SK-N-SH (cell line): ENCODE measurements at regions not wholly inside any gene's neighbourhood (a gene's known extent, or its start where the extent isn't known, plus 50 kb on each side); places are given as distances from the start of the nearest gene placed in this dataset.

Experiments used
- CTCF ChIA-PET: fragments of 300-600, 350-600 bp; formaldehyde crosslinking; extraction: SDS; loops from one replicate; lab custom pipeline; 2021; lab: Yijun Ruan, JAX
- POLR2A ChIA-PET: fragments of 350-600 bp; sonication (Branson Sonifier 250); formaldehyde crosslinking; extraction: SDS; loops from one replicate; lab custom pipeline; 2020; ENCODE audit warnings: antibody characterized with exemption, inconsistent platforms; lab: Yijun Ruan, JAX
- DNase-seq: peaks from one replicate; pipeline ENCODE4 v3.0.0; 2012
- H2AFZ ChIP-seq: fragments of 200-600 bp; sonication (generic); 2 replicates; pipeline ENCODE4 v1.8.1; 2016; ENCODE audit warnings: antibody characterized with exemption, mild to moderate bottlenecking, low read depth
- H3F3A ChIP-seq: fragments of 200-600 bp; sonication (generic); replicated peaks from 2 replicates; pipeline ENCODE3; 2016; ENCODE audit warnings: antibody characterized with exemption, mild to moderate bottlenecking; ENCODE audit not compliant: insufficient read depth
- H3K27ac ChIP-seq, 2 experiments: fragments of 200-500 bp in 1 of 2; fragments of 200-600 bp in 1 of 2; sonication (Bioruptor generic) in 1 of 2; sonication (generic), shearing (Covaris generic) in 1 of 2; 2 replicates each; pipeline versions ENCODE4 v1.5.1 to v1.6.1; 2014 to 2016; ENCODE audit warnings: low read depth in 2 of 2, inconsistent platforms in 1 of 2, low read length in 1 of 2, mild to moderate bottlenecking in 1 of 2, mixed read lengths in 1 of 2
- H3K27me3 ChIP-seq: fragments of 200-600 bp; sonication (generic), shearing (Covaris generic); 2 replicates; pipeline ENCODE4 v1.6.1; 2016; ENCODE audit warnings: mixed run types; ENCODE audit not compliant: insufficient read depth
- H3K36me3 ChIP-seq, 2 experiments: fragments of 200-500 bp in 1 of 2; fragments of 200-600 bp in 1 of 2; sonication (Bioruptor generic) in 1 of 2; sonication (generic) in 1 of 2; replicated peaks in 1 of 2; 2 replicates each; pipeline versions ENCODE3 to v1.5.1; 2014 to 2016; ENCODE audit warnings: low read length in 1 of 2, mild to moderate bottlenecking in 1 of 2; ENCODE audit not compliant: insufficient read depth in 2 of 2, control insufficient read depth in 1 of 2
- H3K4me1 ChIP-seq, 2 experiments: fragments of 200-500 bp in 1 of 2; fragments of 200-600 bp in 1 of 2; sonication (Bioruptor generic) in 1 of 2; sonication (generic), shearing (Covaris generic) in 1 of 2; 2 replicates each; pipeline versions ENCODE4 v1.5.1 to v1.6.1; 2014 to 2016; ENCODE audit warnings: low read depth in 1 of 2, low read length in 1 of 2, mixed run types in 1 of 2; ENCODE audit not compliant: insufficient read depth in 2 of 2, control insufficient read depth in 1 of 2
- H3K4me2 ChIP-seq: fragments of 200-600 bp; sonication (generic), shearing (Covaris generic); 2 replicates; pipeline ENCODE4 v1.6.1; 2017; ENCODE audit warnings: mixed run types
- H3K4me3 ChIP-seq, 2 experiments: fragments of 200-500 bp in 1 of 2; fragments of 200-600 bp in 1 of 2; sonication (Bioruptor generic) in 1 of 2; sonication (generic), shearing (Covaris generic) in 1 of 2; 2 replicates each; pipeline versions ENCODE4 v1.5.1 to v1.8.1; 2014 to 2016; ENCODE audit warnings: low read depth in 2 of 2, inconsistent platforms in 1 of 2, low read length in 1 of 2, mild to moderate bottlenecking in 1 of 2, mixed read lengths in 1 of 2, moderate library complexity in 1 of 2
- H3K79me2 ChIP-seq: fragments of 200-600 bp; sonication (generic); 2 replicates; pipeline ENCODE4 v1.8.1; 2017; ENCODE audit warnings: mild to moderate bottlenecking; ENCODE audit not compliant: insufficient read depth
- H3K9ac ChIP-seq: fragments of 200-600 bp; sonication (generic); 2 replicates; pipeline ENCODE4 v1.6.1; 2017; ENCODE audit warnings: mixed run types
- H3K9me2 ChIP-seq: fragments of 200-600 bp; sonication (generic); 2 replicates; pipeline ENCODE4 v1.6.1; 2017; ENCODE audit warnings: mixed run types
- H3K9me3 ChIP-seq: fragments of 200-600 bp; sonication (generic); 2 replicates; pipeline ENCODE4 v1.6.1; 2017; ENCODE audit warnings: mixed run types, mild to moderate bottlenecking, moderate library complexity
- H4K20me1 ChIP-seq: fragments of 200-600 bp; sonication (generic); 2 replicates; pipeline ENCODE4 v1.6.1; 2017; ENCODE audit warnings: mild to moderate bottlenecking, mixed run types; ENCODE audit not compliant: insufficient read depth
- EP300 ChIP-seq, 2 experiments: IDR thresholded peaks; 2 replicates each; pipeline versions ENCODE4 v1.4.0 to v1.6.1; 2012; ENCODE audit warnings: borderline replicate concordance in 1 of 2, low read depth in 1 of 2, low read length in 1 of 2
- EZH2phosphoT487 ChIP-seq: fragments of 200-600 bp; sonication (generic); IDR thresholded peaks from 2 replicates; pipeline ENCODE4 v1.6.1; 2017; ENCODE audit warnings: low read depth, mixed run types, mild to moderate bottlenecking, antibody characterized with exemption, moderate library complexity, borderline replicate concordance
- FOSL2 ChIP-seq: IDR thresholded peaks from 2 replicates; pipeline ENCODE4 v1.4.0; 2012; ENCODE audit warnings: low read depth, mild to moderate bottlenecking, moderate library complexity, borderline replicate concordance
- GABPA ChIP-seq: IDR thresholded peaks from 2 replicates; pipeline ENCODE4 v1.4.0; 2012; ENCODE audit warnings: low read depth, mild to moderate bottlenecking
- IRF3 ChIP-seq: fragments of 150-350 bp; IDR thresholded peaks from 2 replicates; pipeline ENCODE4 v1.6.1; 2016; ENCODE audit warnings: mild to moderate bottlenecking, low read depth, low read length
- MEF2A ChIP-seq: IDR thresholded peaks from 2 replicates; pipeline ENCODE4 v1.4.0; 2012; ENCODE audit warnings: low read depth, borderline replicate concordance
- NFIC ChIP-seq: IDR thresholded peaks from 2 replicates; pipeline ENCODE4 v1.4.0; 2012; ENCODE audit warnings: borderline replicate concordance
- NRF1 ChIP-seq: IDR thresholded peaks from 2 replicates; pipeline ENCODE4 v1.6.1; 2012; ENCODE audit warnings: low read depth, mild to moderate bottlenecking, low read length
- POLR2AphosphoS5 ChIP-seq: IDR thresholded peaks from 2 replicates; pipeline ENCODE4 v1.6.1; 2012; ENCODE audit warnings: low read depth, low read length
- RCOR1 ChIP-seq: fragments of 150-350 bp; IDR thresholded peaks from 2 replicates; pipeline ENCODE4 v1.6.1; 2017; ENCODE audit warnings: antibody characterized with exemption, low read length
- RFX5 ChIP-seq: IDR thresholded peaks from 2 replicates; pipeline ENCODE4 v1.6.1; 2012; ENCODE audit warnings: mild to moderate bottlenecking, improper control_type of control experiment, low read length
- TAF1 ChIP-seq: IDR thresholded peaks from 2 replicates; pipeline ENCODE4 v1.6.1; 2012; ENCODE audit warnings: low read depth, mild to moderate bottlenecking, low read length, moderate library complexity, borderline replicate concordance
- USF1 ChIP-seq: IDR thresholded peaks from 2 replicates; pipeline ENCODE4 v1.4.0; 2012; ENCODE audit warnings: low read depth, borderline replicate concordance
- USF2 ChIP-seq: fragments of 150-350 bp; IDR thresholded peaks from 2 replicates; pipeline ENCODE4 v1.6.1; 2017; ENCODE audit warnings: antibody characterized with exemption, low read length, low read depth, borderline replicate concordance
- YY1 ChIP-seq: IDR thresholded peaks from 2 replicates; pipeline ENCODE4 v1.4.0; 2012; ENCODE audit warnings: low read depth, mild to moderate bottlenecking
- ZBTB33 ChIP-seq: IDR thresholded peaks from 2 replicates; pipeline ENCODE4 v1.4.0; 2012; ENCODE audit warnings: low read depth, borderline replicate concordance
- WGBS: methylation state at CpG from one replicate; pipeline ENCODE4 v1.1.6; 2017; ENCODE audit warnings: low lambda C conversion rate; 5-methylcytosine and 5-hydroxymethylcytosine counted together

- ChIA-PET CTCF (interaction anchor here (1.4 to 2.1 kb wide), 2 partner anchors 14 to 48 kb away, joined by 3 to 8 read pairs; no protein-coding TSS in a partner anchor), POLR2A (no interaction called here)
- H3K4me3 ChIP-seq = no peak overlapping the region
- H3K4me2 ChIP-seq = no peak overlapping the region
- no peaks in the 10 kb centered on the region for H3K36me3 ChIP-seq
- peaks cover 6 to 8% of the 10 kb centered on the region in 2 experiments for H3K4me1 ChIP-seq
- no peaks in the 10 kb centered on the region for H3K9me2 ChIP-seq
- H3K79me2 ChIP-seq = no peaks in the 10 kb centered on the region
- no peaks in the 10 kb centered on the region for H3K27me3 ChIP-seq
- whole genome bisulfite sequencing = 81% methylated on average over 8 of the region's 8 CpGs
- no peaks in the 10 kb centered on the region for H4K20me1 ChIP-seq
- H2AFZ ChIP-seq = no peak overlapping the region
- no peak overlapping the region for H3K9ac ChIP-seq
- no peak for TF ChIP-seq NRF1
- no peak for TF ChIP-seq RCOR1
- no peak for TF ChIP-seq USF2
- no peak for TF ChIP-seq MEF2A
- no peak for TF ChIP-seq USF1
- no peak for TF ChIP-seq FOSL2
- no peak for TF ChIP-seq RFX5
- TF ChIP-seq ZBTB33 = no peak
- TF ChIP-seq TAF1 = no peak
- TF ChIP-seq NFIC = no peak
- TF ChIP-seq YY1 = no peak
- no peak for TF ChIP-seq EP300 (IDR thresholded peaks at IDR 0.05; ENCODE audit: borderline replicate concordance in 1 of 2, low read depth in 1 of 2, low read length in 1 of 2)
- no peak for TF ChIP-seq POLR2AphosphoS5
- no peak for TF ChIP-seq EZH2phosphoT487
- TF ChIP-seq GABPA = no peak
- TF ChIP-seq IRF3 = no peak
- H3K9me3 ChIP-seq = no peaks in the 10 kb centered on the region
- peaks cover 7% of the 10 kb centered on the region for H3F3A ChIP-seq
- no peak for DNase-seq
- H3K27ac ChIP-seq = no peak overlapping the region
Measured at GRCh38 chr1:168391851-168392681, 111.4 kb downstream of the TBX19 start.
